ENCODE measurements at regions not wholly inside any gene's neighbourhood (a gene's known extent, or its start where the extent isn't known, plus 50 kb on each side); places are given as distances from the start of the nearest gene placed in this dataset.

DNA sequence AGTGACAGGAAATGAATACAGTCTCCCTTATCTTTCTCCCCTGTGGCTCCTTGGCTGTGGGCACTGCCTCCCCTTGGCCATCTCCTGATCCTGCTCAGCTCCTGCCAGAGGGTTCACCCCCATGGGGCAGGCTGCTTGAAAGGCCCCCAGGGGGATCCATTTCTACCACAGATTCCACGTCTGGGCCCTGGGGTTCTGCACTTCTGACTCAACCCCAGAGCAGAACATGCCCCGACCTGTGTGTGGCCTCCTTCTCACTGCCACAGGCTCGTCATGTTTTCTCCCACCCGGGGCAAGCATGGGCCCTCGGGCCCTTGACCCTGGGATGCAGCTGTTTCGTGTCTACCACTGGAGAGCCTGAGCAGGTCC is 122.2 kb downstream of the ACKR3 start:
- no peak for DNase-seq (ENCODE audit: low read depth)

DNA sequence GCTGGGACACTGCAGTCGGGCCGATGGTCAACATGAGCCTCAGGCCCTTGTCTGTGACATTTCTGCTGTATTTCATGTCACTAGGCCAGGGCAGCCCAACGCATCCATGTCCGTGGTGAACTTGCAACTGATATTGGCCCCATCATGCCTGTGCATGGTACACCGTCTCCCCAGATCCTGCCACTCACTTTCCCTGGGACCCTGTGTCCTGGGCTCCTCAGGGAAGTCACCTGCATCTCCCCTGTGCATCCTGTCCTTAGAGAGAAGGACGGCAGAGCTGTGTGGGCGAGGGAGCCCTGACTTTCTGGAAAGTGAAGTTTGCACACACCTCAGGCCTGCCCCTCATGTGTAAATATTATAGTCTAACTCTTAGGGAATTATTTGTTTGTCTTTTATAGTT is 123.3 kb downstream of the ACKR3 start:
- no peak for DNase-seq (ENCODE audit: low read depth)

DNA sequence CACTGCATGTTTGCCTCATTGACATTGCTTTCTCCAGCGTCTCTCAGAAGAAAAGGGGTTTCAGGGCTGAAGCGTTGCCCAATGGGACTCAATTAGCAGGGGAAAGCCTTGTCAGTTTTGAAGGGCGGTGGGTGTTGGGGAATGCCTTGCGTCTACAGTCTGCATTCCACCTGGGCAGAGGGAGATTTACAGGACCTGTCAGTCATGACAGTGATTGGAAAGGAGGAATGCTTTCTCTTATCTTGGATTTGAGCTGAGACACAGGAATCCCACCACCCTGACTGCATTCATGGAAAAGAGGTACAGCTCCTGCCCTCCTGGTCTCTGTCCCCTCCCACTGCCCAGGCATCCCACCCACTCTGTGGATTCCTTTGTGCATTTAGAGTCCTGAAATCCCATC is 123.9 kb downstream of the ACKR3 start:
- no peak for DNase-seq (ENCODE audit: low read depth)

DNA sequence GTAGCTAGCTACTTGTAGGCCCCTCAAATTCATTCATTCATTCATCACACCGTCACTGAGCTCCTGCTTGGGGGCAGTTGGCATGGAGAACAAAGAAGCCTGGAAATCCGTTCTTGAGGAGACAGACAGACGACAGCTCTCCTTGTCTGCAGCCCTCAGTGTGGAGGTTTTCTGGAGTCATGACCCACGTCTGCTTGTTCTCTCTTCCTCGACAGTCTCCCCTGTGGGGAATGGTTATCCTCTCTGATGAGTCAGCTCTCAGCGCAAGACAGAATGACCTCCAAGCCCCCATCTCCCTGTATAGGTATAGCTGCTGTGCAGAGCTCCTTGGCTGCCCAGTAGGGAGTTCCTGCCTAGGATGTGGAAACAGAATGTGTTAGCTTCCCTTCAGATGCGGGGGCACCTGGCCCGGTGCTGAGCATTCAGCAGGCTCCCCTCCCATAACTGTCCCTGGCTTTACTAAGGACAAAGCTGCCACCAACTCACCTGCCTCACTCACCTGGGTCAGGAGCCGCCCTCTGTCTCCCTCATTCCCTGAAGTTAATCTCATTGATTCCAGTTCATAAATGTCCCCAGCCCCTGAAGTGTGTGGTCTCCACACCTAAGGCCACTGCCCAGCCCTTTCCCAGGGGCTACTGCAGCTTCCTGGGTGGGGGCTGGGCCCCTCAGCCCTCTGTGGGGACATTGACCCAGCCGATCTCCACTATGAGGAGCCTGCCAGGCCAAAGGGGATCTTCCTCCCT is 124.7 kb downstream of the ACKR3 start:
- DNase-seq (ENCODE audit: low read depth): no peak

DNA sequence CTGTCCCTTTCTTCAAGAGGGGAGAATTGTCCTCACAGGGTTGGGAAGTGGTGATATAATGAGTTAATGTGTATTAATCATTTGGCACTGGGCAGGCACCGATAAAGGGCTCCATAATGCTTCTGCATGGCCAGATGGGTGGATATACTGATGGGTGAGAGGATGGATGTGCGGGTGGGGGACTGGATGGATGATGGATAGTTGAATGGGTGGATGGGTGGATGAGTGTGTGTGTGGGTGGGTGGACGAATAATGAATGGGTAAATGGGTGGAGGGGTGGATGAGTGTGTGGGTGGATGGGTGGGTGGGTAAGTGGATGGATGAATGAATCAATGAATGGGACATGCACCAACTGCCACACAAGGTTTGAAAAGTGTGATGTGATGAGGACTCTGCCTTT is 127.2 kb downstream of the ACKR3 start:
- DNase-seq (ENCODE audit: low read depth): no peak

DNA sequence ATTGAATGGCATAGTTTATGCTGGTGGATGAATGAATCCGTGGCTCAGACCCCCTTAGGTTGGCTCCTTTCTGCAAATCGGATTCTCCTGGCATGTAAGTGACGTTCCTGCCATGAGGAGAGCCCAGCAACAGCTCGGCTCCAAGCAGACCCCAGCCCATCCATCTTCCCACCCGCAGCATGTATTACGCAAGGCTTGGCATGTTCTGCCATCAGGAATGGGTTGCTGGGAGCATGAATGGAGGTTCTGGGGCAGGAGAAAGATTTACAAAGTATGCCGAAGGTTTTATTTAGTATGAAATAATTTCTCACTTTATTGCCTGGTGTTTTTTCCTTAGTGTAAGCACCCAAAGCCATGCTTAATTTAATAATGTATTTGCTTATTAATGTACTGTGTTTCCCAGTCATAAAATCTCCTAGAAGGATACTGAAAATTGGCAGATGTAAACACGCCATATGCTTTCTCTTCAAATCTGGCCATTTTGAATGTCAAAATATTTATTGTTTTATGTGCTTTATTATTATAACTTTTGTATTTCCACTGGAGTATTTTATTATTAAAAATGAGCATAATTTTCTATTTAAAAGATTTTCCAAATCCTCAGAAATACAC is 128.5 kb downstream of the ACKR3 start:
- DNase-seq (ENCODE audit: low read depth): no peak

DNA sequence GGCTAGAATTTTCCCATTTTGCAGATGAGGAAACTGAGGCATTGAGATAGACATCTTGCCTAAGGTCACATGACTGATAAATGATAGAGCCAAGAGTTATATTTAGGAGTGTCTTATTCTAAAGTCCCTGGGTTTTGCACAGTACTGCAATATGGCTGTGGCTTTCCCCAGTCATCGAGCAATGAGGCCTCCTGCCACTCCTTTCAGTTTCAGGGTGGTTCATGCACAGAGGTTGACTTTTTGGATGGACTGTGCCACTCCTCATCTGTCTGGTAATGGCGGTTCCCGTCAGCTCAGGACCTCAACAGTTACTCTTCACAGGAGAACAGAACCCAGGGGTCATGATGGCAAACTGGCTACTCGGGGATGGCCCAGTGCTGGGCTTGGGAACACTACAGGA is 131.1 kb downstream of the ACKR3 start:
- no peak for DNase-seq (ENCODE audit: low read depth)

DNA sequence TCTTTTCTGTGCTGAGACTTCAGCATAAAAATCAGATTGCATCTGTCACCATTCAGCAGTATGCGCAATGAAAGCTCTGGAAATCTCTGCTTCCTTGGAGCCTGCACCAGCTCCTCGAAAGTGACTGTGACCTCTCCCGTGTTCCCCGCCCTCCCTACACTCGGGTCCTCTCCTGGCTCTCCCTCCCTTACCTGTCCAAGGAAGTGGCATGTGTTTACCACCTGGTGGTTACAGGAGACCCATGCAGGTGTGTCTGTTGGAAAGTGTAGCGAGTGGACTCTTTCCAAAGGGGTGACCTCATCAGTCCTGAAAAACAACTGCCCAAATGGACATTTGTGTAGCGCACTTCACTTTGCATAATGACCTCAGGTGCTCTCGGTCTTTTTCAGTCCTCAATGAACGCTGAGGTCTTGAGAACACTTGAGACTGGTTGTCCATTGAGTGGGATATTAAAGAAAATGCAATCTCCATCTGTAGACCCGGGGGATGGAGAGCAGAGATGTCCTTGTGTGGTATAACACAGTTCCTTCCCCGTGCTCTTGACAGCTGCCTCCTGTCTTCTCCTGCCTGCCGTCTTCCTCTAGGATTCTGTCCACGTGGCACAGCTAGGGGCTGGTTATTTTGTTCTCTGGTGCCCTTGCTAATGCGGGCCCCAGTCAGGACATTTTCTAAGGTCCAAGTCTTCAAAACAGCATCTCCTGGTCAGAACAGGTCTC is 133.2 kb downstream of the ACKR3 start:
- no peak for DNase-seq (ENCODE audit: low read depth)

DNA sequence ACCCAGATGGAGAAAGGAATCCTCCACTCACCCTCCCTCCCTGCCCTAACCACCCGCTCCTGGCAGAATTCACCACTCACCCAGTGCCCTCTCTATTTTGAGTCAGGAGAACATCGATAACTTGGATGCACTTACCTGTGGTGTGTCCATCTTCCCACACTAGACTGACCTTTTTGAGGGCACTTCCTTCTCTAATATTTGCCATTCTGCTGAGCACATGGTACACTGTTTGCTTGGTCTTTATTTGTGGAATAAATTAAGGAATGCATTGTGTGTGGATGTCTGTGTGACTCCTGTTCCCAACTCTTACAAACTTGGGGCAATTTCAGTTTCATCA is 133.7 kb downstream of the ACKR3 start:
- DNase-seq (ENCODE audit: low read depth): no peak

DNA sequence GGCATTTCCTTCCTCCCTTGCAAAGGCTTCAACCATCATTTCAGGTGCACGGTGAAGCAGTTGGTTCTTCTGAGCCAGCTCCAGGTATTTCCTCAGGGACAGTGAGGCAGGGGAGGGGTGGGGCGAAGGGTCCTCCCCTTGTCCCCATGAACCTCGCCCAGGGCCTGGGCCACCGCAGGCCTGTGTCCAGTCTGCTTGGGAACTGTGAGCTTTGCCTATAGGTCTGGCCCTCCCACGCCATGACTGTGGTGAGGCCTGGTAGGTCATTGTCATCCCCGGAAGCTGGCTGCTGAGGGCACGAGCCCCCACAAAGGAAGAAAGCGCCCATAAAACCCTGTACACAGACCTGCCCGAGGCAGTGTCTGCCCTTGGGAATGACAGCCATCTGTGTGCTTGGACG is 134.3 kb downstream of the ACKR3 start:
- no peak for DNase-seq (ENCODE audit: low read depth)

DNA sequence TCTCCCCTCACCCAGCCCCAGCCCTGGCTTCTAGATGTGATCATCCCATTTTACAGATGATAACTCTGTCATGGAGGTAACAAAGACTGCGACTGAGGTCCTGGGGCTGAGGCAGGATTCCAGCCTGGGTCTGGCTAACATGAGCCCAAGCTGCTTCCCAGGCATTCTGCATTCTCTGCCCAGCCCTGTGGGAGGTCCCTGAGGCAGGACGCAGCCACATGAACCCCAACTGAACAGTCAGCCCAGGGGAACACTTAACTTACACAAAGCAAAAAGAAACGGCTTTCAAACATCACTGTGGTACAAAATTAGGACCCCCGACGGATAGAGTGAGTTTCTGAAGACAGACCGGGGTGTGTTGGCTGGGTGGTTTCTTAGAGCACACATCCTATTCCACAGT is 135.3 kb downstream of the ACKR3 start:
- DNase-seq (ENCODE audit: low read depth): no peak

DNA sequence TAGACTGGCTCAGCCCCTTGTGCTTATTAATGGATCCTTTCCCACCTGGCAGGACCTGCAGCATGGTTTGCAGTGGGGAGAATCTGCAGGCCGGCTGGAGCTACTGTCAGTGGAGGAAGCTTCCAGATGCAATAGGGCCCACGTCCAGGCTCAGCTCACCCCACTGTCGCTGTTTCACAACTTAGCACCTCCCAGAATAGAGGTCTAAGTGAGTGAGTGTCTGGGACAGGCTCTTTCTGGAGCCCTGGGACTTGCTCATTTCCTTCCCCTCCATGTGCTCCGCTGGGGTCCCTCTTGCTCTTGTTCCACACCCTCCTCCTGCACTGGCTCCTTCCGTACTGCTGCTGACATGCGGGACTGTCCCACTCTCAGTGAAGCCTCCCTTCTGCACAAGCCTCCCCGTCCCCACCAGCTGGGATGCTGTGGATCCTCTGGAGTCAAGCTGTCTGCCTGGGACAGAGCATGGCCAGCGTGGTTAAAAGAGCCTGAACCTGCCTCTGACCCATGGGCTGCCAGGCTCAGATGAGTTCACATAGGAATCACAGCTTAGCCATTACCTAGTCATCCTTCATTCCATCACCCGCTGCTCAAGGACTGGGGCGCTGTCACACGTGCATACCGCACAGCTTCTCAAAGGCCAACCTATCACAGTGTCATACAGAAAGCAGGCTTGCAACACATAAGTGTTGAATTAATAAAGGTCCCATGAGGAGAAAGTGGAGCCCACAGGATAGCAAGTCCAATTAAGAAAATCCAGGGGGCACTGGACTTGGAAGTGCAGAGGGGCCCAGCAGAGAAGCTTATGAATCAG is 135.9 kb downstream of the ACKR3 start:
- no peak for DNase-seq (ENCODE audit: low read depth)

DNA sequence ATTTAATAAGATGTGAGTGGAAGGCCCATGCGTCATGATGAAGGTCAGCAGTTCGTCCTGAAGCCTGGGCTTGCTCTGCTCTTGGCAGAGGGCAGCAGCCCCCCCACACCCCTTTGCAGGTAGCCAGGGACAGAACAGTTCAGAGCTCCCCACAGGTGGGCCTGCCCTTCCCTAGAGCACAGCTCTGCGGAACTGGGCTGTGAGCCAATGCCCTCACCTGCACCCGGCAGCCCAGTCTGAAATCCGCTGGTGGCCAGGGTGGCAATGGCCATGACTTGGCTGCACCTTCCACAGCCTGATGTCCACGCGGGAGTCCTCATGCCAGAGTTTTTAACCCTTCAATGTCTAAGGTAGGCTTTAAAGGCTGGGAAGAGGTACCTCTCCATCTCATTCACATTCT is 136.7 kb downstream of the ACKR3 start:
- DNase-seq (ENCODE audit: low read depth): no peak

DNA sequence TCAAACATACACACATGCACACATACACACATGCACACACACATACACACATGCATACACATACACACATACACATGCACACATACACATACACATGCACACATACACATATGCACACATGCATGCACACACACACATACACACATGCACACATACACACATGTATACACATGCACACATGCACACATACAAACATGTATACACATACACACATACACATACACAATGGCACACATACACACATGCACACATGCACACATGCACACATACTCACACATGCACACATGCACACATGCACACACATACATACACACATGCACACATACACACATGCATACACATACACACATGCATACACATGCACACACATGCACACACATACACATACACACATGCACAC is 137.2 kb downstream of the ACKR3 start:
- no peak for DNase-seq (ENCODE audit: low read depth)

DNA sequence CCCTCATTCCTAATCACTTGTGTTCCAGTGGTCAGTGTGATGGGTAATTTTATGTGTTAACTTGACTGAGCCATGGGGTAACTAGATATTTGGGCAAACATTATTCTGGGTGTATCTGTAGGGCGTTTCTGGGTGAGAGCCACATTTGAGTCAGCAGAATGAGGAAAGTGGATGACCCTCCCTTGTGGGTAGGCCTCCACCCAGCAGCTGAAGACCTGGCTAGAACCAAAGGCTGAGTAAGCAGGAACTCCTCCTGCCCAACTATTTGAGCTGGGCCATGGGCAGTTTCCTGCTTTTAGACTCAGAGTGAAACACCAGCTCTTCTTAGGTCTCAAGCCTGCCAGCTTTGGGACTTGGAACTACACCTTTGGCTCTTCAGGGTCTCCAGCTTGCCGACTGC is 141.8 kb downstream of the ACKR3 start:
- no peak for DNase-seq (ENCODE audit: low read depth)

DNA sequence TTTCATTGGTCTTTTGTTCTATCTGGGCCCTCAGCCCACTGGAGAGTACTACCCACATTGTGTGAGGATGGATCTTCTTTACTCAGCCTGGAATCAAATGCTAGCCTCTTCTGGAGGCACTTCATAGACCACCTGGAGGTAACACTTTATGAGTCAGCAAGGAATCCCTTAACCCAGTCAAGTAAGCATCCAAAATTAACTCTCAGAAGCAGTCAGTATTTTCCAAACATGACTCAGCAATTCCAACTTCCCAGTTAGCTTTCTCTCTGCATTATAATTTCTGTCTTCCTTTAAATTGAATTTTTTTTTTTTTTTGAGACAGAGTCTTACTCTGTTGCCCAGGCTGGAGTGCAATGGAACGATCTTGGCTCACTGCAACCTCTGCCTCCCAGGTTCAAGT is 142.7 kb downstream of the ACKR3 start:
- no peak for DNase-seq (ENCODE audit: low read depth)

DNA sequence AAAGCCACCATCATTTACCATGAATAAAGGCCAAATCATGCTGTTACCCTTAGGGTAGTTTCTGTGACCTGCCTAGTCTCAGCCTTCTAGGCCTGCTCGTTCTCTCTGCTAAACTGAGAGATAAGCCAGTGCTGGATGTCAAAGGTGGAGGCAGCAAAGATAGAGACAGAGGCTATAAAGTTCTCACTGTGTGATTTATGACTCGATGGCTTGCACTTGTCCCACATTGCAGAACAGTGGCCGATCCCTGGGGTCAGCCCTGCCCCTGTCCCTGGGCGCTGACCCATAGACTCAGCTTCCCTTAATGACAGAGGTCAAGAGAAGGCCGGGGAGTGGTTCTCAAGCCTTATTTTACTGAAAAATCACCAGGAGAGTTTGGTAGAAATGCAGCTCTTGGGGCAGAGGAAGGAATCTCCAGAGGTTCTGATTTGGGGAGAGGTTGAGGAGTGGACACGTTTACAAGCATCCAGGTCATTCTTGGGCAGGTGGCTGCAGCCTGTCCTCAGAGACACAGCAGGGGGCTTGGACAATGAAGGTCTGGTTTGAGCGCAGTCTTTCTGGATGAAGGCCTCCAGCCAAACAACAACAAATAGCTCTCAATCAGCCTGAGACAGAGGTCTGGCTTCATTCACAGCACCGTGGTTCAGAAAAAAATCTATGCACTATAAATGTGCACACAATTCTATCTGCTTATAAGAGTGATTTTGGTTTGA is 143.5 kb downstream of the ACKR3 start:
- DNase-seq (ENCODE audit: low read depth): no peak

DNA sequence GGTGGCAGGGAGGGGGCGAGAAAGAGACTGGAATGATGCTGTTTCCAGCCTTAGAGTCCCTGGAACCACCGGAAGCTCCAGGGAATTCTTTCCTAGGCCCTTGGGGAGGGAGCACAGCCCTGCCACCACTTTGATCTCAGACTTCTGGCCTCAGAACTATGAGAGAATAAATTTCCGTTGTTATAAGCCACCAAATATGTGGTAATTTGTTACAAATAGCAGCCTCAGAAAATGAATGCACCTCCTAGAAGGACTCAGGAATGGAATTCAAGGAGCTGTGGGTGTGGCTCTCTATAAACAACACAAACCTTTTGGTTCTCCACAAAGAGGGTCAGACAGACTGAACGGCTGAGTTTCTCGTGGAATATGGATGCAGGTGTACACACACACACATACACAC is 144.5 kb downstream of the ACKR3 start:
- DNase-seq (ENCODE audit: low read depth): no peak

DNA sequence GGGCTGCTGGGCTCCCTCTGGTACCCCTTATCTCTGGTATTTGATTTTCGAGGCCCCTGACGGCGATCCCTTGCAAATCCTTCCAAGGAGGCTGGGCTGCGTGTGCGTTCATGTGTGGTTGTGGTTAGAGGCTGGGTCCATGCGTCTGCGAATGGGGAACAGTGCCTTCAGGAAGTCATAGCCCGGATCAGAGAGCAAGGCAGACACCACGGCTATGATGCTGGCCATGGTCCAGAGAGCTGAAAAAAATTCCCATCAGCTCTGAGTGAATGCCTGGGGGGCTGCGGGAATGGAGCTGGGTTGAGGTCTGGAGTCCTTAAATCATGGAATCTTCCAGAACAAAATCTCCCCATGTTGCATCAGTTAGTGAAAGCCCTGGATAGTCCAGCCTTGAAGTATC is 145.5 kb downstream of the ACKR3 start:
- no peak for DNase-seq (ENCODE audit: low read depth)

DNA sequence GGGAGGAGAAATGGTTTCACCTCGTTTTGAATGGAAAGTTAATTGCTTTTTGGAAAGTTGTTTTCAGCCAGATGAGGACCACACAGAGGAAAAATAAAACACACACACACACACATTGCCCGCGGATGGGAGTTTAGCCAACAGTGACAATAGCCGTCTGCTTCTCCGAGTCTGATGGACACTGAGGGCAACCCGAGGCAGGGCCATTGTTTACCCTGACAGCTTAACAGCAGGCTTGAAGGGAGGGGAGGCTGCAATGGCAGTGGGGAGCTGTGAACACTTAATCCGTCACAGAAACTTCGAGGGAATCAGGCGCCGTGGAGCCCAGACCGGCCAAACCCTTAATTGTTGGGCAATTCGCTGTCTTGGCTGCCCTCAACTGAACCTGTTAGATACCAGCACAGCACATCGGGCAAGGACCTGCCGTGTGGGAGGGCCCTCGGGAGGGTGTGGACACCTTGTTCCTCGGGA is 145.9 kb downstream of the ACKR3 start:
- DNase-seq (ENCODE audit: low read depth): no peak

DNA sequence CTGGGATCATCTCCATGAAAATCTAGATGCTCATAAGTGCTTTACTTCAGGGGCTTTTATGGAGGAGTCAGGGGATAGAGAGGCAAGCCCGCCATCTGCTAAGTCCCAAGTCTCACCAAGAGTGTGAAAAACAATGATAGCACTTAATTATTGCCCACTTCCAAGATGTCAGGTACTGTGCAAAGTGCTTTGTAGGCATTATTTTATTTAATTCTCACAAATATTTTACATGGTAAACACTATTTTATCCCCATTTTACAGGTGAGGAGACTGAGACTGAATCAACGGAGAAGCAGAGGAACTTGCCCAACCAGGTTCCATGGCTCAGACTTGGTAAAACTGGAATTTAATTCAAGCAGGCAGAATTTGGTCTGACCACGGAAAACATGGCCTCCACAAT is 147.5 kb downstream of the ACKR3 start:
- no peak for DNase-seq (ENCODE audit: low read depth)

DNA sequence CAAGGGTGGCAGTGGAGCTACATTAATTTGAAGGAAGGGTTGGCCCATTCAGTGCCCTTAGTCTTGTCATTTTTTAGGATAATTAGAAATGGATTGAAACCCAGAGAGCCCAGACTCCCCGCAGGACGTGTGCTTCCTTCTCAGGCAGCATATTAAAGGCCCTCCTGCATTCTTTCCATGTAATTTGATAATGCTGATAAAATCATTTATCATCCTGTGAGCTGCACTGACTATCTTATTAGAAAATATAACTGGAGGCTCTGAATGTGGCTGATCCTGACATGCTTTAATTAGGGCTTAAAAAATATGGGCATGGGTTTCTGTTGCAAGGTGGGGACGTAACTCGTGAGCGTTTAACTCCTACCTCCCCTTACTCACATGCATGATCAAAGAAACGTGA is 148.1 kb downstream of the ACKR3 start:
- DNase-seq (ENCODE audit: low read depth): no peak
